HUES64 (cell line): ENCODE measurements at regions not wholly inside any gene's neighbourhood (a gene's known extent, or its start where the extent isn't known, plus 50 kb on each side); places are given as distances from the start of the nearest gene placed in this dataset.
A peak's percentile ranks its signal among the peaks of the same experiment; 100 is the strongest.

Source experiments
- H3K27ac ChIP-seq: 2 replicates; pipeline ENCODE4 v1.7.0; 2013; ENCODE audit warnings: low read depth, low read length, inconsistent platforms
- H3K27me3 ChIP-seq: 2 replicates; pipeline ENCODE4 v1.6.1; 2013; ENCODE audit warnings: mild to moderate bottlenecking, low read length; ENCODE audit not compliant: insufficient read depth
- H3K36me3 ChIP-seq: 2 replicates; pipeline ENCODE4 v1.6.1; 2013; ENCODE audit warnings: mild to moderate bottlenecking, low read length; ENCODE audit not compliant: insufficient read depth
- H3K4me1 ChIP-seq: 2 replicates; pipeline ENCODE4 v1.6.1; 2013; ENCODE audit warnings: mild to moderate bottlenecking, low read length, moderate library complexity; ENCODE audit not compliant: insufficient read depth
- H3K4me3 ChIP-seq: 2 replicates; pipeline ENCODE4 v1.5.1; 2013; ENCODE audit warnings: mild to moderate bottlenecking, low read length, moderate library complexity
- H3K9ac ChIP-seq: 2 replicates; pipeline ENCODE4 v1.6.1; 2013; ENCODE audit warnings: mild to moderate bottlenecking, low read depth, low read length
- H3K9me3 ChIP-seq: 2 replicates; pipeline ENCODE4 v1.6.1; 2013; ENCODE audit warnings: low read depth, low read length; ENCODE audit not compliant: insufficient read depth
- WGBS: fragments of 150-250, 120-280 bp; methylation state at CpG from one replicate; pipeline ENCODE4 v1.1.7; 2013; ENCODE audit warnings: missing lambda C conversion rate; 5-methylcytosine and 5-hydroxymethylcytosine counted together

DNA sequence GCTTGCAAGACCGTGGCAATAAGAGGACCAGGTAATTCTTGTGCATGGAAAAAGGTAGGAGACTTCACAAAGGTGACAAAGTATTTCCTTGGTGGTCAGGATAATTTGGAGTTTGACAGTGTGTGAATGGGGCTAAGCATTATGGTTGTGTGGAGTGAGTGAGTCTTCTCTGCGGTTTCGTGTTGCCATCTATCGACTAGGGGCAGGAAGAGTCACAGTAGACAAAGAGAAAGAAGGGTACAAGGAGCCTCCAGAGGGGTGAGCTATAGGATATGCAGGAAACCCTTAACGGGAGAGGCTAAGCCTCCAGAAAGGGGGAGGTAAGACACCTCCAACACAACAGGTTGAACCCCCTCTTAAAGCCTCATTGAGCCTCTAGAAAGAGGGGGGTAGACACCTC is 64.0 kb upstream of the RANBP6 start:
- Histone ChIP-seq H3K36me3 (no peaks in the 10 kb centered on the region), H3K9ac (peak overlapping the region; percentile 52), H3K27me3 (no peaks in the 10 kb centered on the region), H3K27ac (peak overlapping the region; percentile 82), H3K4me3 (peak overlapping the region; percentile 44; the same call in 1 of the 2 replicates), H3K4me1 (peaks cover 27% of the 10 kb centered on the region), H3K9me3 (no peaks in the 10 kb centered on the region)
- 95% methylated on average over 4 of the region's 5 CpGs for WGBS

DNA sequence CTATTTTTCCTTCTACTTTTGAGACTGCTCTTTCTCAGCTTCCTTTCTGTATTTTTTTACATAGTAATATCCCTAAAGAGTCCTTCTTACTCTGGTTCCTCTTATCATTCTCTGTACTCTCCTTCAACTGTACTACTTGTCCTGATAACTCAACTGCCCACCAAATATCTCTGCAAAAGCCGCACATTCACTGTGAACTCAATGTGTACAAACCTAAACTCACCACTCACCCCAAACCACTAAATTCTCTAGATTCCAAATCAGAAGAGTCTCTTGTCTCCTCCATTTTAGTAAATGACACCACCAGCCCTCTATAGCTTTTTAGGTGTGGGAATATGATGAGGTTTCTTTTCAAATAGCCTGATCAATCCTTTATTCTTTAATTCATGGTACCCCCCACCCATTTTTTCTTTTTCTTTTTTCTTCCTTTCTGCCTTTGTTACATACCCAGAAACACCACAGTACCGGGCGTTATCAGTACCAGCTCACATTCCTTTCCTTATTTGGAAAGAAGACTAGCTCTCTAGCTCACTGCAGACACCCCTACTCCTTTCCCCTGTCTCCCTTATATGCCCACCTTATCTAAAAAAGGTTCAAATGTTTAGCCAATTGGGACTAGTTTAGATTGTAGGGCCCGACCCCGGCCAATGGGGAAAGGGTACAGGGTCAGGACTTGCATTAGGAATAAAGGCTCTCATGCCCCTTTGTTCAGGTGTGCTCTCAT is 63.1 kb upstream of the RANBP6 start:
- 75% methylated on average over 5 of the region's 5 CpGs for WGBS
- Histone ChIP-seq H3K4me3 (no peak overlapping the region), H3K9me3 (no peaks in the 10 kb centered on the region), H3K4me1 (peaks cover 27% of the 10 kb centered on the region), H3K9ac (peak overlapping the region; percentile 52; the same call in 1 of the 2 replicates), H3K27ac (peak overlapping the region; percentile 82), H3K27me3 (no peaks in the 10 kb centered on the region), H3K36me3 (no peaks in the 10 kb centered on the region)

DNA sequence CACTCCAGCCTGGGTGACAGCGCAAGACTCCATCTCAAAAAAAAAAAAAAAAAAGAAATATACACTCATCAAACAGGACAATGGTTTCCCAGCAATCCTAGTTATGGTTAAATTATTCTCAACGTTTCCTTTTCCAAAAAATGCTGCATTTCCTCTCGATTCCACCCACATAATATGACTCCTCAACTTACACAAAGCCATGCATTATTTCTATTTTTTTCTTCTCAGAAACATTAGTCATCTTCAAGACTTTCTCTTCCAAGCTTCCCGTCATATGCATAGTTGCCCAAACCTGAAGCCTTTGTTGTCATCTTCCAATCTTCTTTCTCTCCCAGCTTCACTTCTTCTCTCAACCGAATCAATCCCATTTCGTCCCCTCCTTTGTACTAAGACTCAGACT is 61.4 kb upstream of the RANBP6 start:
- Histone ChIP-seq H3K27ac (no peak overlapping the region), H3K4me1 (peaks cover 27% of the 10 kb centered on the region), H3K9ac (no peak overlapping the region), H3K4me3 (no peak overlapping the region), H3K27me3 (no peaks in the 10 kb centered on the region), H3K9me3 (no peaks in the 10 kb centered on the region), H3K36me3 (no peaks in the 10 kb centered on the region)
- 94% methylated on average over 6 of the region's 6 CpGs for WGBS

DNA sequence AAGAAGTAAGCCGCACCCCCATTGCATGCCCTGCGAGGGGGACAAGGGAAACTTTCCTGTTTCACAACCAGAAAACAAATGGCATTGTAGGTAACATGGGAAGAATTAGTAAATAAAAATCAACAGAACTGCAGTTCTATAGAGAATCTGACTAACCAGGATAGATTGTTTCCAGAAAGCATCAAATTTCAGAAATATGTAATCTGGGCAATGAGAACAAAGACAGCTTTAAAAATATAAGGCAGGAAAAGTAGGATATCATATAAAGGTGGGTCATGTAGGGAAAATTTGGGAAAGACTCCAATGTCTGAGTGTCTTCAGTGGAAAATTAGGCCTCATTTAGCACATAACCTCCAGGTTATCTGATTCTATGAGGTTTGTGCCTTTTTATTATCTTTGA is 58.3 kb upstream of the RANBP6 start:
- Histone ChIP-seq H3K4me1 (peaks cover 8% of the 10 kb centered on the region), H3K27me3 (no peaks in the 10 kb centered on the region), H3K27ac (no peak overlapping the region), H3K9me3 (peaks cover 6% of the 10 kb centered on the region; the same call in 1 of the 2 replicates), H3K4me3 (no peak overlapping the region), H3K9ac (no peak overlapping the region), H3K36me3 (no peaks in the 10 kb centered on the region)
- WGBS: 100% methylated on average over 1 of the region's 2 CpGs

DNA sequence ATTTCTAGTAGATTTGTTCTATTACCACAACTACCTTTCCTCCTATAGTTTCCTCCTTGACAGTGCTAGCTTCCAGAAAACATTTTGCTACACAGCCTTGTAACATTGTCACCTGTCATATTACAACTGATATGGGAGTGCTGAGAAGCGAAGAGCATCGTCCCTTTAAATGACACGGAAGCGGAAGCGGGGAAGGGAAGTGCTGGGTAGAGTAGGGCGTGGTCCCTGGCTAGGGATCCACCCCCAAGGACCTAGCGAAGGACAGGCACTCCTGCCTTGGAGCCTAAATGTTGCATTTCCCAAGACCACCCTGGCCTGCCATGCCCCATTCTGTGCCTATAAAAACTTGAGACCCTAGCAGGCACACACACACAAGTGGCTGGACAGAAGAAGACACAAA is 57.4 kb upstream of the RANBP6 start:
- H3K27me3 ChIP-seq: no peaks in the 10 kb centered on the region
- 94% methylated on average over 6 of the region's 7 CpGs for WGBS
- no peak overlapping the region for H3K4me3 ChIP-seq
- H3K9me3 ChIP-seq: peaks cover 6% of the 10 kb centered on the region; the same call in 1 of the 2 replicates
- H3K27ac ChIP-seq: no peak overlapping the region
- H3K4me1 ChIP-seq: no peaks in the 10 kb centered on the region
- H3K36me3 ChIP-seq: no peaks in the 10 kb centered on the region
- no peak overlapping the region for H3K9ac ChIP-seq

DNA sequence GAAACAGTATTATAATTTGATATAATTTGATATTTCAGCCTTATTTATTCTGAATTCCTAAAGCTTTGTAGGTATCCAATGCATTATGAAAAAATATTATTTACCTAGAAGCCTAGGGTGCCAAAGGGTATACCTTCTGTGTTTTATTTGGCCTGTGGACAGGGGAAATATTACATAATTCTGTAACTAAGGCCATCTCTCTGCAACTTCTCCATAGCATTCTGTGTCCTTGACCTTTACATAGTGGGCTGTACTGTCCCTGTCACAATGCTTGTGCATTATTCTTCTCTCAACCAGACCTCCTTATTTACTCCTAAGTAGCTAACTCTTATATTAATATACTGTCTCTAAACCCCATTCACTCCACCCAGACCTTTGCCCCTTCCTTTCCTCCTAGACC is 57.0 kb upstream of the RANBP6 start:
- Histone ChIP-seq H3K4me3 (no peak overlapping the region), H3K27me3 (no peaks in the 10 kb centered on the region), H3K36me3 (no peaks in the 10 kb centered on the region), H3K27ac (no peak overlapping the region), H3K4me1 (no peaks in the 10 kb centered on the region), H3K9me3 (peaks cover 6% of the 10 kb centered on the region; the same call in 1 of the 2 replicates), H3K9ac (no peak overlapping the region)

DNA sequence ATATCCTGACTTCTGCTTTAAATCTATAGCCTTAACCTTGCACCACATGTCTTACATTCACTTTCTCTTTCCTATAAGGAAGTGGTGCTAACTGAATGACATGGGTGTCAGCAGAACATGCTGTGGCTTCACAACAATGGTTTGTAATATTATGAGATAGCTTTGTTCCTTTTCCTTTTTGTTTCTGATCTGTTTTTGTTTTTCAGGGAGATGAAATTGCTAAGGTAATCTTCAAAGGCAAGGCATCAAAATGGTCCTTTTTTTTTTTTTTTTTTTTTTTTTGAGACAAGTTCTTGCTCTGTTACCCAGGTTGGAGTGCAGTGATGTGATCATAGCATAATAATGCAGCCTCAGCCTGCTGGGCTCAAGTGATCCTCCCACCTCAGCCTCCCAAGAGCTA is 53.6 kb upstream of the RANBP6 start:
- H3K27me3 ChIP-seq: no peaks in the 10 kb centered on the region
- no peaks in the 10 kb centered on the region for H3K4me1 ChIP-seq
- no peak overlapping the region for H3K9ac ChIP-seq
- no peak overlapping the region for H3K27ac ChIP-seq
- H3K4me3 ChIP-seq: no peak overlapping the region
- H3K36me3 ChIP-seq: no peaks in the 10 kb centered on the region
- peaks cover 11% of the 10 kb centered on the region for H3K9me3 ChIP-seq

DNA sequence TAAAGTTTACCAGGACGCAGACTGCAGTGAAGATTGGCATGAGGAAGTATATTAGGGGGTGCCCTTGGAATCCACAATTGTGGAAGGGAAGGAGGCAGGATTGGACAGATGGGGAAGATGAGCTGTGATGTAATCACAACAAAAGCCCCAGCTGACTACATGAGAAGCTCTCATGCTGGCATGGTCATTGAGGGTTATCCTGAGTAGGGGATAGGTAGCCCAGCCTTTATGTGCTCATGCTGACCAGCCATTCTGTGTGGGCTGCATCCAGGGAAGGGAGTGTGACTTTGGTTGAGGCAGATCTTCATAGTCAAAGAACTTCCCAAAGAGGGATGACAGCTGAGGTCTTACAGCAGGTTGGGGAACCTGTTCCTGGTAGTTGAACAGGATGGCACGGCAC is 52.0 kb upstream of the RANBP6 start:
- Histone ChIP-seq H3K4me3 (no peak overlapping the region), H3K27ac (no peak overlapping the region), H3K4me1 (no peaks in the 10 kb centered on the region), H3K36me3 (no peaks in the 10 kb centered on the region), H3K9me3 (peaks cover 20% of the 10 kb centered on the region), H3K9ac (no peak overlapping the region), H3K27me3 (no peaks in the 10 kb centered on the region)
- WGBS: 92% methylated on average over 2 of the region's 2 CpGs
